GM12878 (cell line): ENCODE measurements at regions not wholly inside any gene's neighbourhood (a gene's known extent, or its start where the extent isn't known, plus 50 kb on each side); places are given as distances from the start of the nearest gene placed in this dataset.

Source experiments
- FOXK2 ChIP-seq: fragments of 450-650 bp; IDR thresholded peaks from 2 replicates; pipeline ENCODE4 v1.6.1; 2017; ENCODE audit warnings: mild to moderate bottlenecking, moderate library complexity
- PAX5 ChIP-seq: IDR thresholded peaks from 2 replicates; pipeline ENCODE4 v1.6.1; 2011; ENCODE audit warnings: low read depth, low read length, borderline replicate concordance
- ZNF207 ChIP-seq: fragments of 450-650 bp; IDR thresholded peaks from 2 replicates; pipeline ENCODE4 v1.6.1; 2014; ENCODE audit warnings: antibody characterized with exemption, mild to moderate bottlenecking, borderline replicate concordance
- TF ChIP-seq, protein P1 (sequence below): fragments of 450-650 bp; IDR thresholded peaks from 2 replicates; pipeline ENCODE4 v1.6.1; 2017; ENCODE audit warnings: antibody characterized with exemption, mild to moderate bottlenecking, moderate library complexity
- TF ChIP-seq, protein P2 (sequence below): fragments of 450-650 bp; IDR thresholded peaks from 2 replicates; pipeline ENCODE4 v1.6.1; 2017; ENCODE audit warnings: mild to moderate bottlenecking, moderate library complexity
- TF ChIP-seq, protein P3 (sequence below), 3 experiments: IDR thresholded peaks in 2 of 3; conservative IDR thresholded peaks in 1 of 3; 2 replicates each; pipeline ENCODE4 v1.5.1; 2011; ENCODE audit warnings: low read depth in 3 of 3, low read length in 3 of 3, mild to moderate bottlenecking in 3 of 3, control low read depth in 2 of 3, moderate library complexity in 2 of 3, inconsistent platforms in 1 of 3, mixed read lengths in 1 of 3; ENCODE audit not compliant: control insufficient read depth in 2 of 3, insufficient read depth in 1 of 3; ENCODE audit errors: extremely low read depth in 1 of 3
- TF ChIP-seq, protein P4 (sequence below): IDR thresholded peaks from 2 replicates; pipeline ENCODE4 v1.6.1; 2011; ENCODE audit warnings: low read depth, low read length, improper control_type of control experiment, borderline replicate concordance

DNA sequence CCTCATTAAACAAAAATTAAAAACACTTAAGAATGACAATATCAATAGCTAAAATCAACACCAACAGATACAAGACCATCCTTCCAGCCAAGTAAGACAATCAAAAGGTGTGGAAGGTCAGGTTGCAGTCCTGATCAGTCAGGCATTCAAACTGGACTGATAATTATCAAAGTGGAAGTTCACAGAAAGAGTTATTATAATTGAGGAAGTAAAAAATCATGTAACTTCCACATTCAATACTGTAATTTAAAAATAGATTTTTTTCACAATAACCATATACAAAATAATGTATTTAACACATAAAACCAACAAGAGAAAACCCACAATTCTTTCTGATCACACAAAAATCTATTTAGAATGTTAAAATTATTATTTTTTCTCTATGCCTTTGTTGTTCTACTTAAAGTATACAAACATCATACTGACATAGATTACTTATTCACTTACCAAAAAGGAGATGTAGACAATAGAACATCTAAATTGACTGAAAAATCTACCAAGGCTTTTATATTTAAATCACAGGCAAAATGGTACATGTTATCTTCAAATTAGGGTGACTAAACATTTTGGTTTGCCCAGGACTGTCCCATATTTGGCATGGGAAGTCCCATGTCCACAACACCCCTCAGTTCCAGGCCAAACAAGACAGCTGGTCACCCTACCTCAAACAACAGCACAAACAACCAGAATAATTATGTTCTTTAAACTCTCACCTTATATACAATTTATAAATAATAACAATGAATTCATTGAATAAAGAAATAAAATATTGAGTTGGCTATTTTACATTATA is 142.5 kb upstream of the SLC24A2 start:
- TF ChIP-seq ZNF207 (no peak), FOXK2 (no peak), PAX5 (no peak)
- TF ChIP-seq, protein P1, sequence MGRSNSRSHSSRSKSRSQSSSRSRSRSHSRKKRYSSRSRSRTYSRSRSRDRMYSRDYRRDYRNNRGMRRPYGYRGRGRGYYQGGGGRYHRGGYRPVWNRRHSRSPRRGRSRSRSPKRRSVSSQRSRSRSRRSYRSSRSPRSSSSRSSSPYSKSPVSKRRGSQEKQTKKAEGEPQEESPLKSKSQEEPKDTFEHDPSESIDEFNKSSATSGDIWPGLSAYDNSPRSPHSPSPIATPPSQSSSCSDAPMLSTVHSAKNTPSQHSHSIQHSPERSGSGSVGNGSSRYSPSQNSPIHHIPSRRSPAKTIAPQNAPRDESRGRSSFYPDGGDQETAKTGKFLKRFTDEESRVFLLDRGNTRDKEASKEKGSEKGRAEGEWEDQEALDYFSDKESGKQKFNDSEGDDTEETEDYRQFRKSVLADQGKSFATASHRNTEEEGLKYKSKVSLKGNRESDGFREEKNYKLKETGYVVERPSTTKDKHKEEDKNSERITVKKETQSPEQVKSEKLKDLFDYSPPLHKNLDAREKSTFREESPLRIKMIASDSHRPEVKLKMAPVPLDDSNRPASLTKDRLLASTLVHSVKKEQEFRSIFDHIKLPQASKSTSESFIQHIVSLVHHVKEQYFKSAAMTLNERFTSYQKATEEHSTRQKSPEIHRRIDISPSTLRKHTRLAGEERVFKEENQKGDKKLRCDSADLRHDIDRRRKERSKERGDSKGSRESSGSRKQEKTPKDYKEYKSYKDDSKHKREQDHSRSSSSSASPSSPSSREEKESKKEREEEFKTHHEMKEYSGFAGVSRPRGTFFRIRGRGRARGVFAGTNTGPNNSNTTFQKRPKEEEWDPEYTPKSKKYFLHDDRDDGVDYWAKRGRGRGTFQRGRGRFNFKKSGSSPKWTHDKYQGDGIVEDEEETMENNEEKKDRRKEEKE = no peak
- TF ChIP-seq, protein P2, sequence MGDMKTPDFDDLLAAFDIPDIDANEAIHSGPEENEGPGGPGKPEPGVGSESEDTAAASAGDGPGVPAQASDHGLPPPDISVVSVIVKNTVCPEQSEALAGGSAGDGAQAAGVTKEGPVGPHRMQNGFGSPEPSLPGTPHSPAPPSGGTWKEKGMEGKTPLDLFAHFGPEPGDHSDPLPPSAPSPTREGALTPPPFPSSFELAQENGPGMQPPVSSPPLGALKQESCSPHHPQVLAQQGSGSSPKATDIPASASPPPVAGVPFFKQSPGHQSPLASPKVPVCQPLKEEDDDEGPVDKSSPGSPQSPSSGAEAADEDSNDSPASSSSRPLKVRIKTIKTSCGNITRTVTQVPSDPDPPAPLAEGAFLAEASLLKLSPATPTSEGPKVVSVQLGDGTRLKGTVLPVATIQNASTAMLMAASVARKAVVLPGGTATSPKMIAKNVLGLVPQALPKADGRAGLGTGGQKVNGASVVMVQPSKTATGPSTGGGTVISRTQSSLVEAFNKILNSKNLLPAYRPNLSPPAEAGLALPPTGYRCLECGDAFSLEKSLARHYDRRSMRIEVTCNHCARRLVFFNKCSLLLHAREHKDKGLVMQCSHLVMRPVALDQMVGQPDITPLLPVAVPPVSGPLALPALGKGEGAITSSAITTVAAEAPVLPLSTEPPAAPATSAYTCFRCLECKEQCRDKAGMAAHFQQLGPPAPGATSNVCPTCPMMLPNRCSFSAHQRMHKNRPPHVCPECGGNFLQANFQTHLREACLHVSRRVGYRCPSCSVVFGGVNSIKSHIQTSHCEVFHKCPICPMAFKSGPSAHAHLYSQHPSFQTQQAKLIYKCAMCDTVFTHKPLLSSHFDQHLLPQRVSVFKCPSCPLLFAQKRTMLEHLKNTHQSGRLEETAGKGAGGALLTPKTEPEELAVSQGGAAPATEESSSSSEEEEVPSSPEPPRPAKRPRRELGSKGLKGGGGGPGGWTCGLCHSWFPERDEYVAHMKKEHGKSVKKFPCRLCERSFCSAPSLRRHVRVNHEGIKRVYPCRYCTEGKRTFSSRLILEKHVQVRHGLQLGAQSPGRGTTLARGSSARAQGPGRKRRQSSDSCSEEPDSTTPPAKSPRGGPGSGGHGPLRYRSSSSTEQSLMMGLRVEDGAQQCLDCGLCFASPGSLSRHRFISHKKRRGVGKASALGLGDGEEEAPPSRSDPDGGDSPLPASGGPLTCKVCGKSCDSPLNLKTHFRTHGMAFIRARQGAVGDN = no peak
- TF ChIP-seq, protein P3, sequence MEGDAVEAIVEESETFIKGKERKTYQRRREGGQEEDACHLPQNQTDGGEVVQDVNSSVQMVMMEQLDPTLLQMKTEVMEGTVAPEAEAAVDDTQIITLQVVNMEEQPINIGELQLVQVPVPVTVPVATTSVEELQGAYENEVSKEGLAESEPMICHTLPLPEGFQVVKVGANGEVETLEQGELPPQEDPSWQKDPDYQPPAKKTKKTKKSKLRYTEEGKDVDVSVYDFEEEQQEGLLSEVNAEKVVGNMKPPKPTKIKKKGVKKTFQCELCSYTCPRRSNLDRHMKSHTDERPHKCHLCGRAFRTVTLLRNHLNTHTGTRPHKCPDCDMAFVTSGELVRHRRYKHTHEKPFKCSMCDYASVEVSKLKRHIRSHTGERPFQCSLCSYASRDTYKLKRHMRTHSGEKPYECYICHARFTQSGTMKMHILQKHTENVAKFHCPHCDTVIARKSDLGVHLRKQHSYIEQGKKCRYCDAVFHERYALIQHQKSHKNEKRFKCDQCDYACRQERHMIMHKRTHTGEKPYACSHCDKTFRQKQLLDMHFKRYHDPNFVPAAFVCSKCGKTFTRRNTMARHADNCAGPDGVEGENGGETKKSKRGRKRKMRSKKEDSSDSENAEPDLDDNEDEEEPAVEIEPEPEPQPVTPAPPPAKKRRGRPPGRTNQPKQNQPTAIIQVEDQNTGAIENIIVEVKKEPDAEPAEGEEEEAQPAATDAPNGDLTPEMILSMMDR (IDR thresholded peaks at IDR 0.05 in 2 of 3, conservative IDR thresholded peaks at IDR 0.05 in 1 of 3; ENCODE audit: control insufficient read depth in 2 of 3, extremely low read depth in 1 of 3, insufficient read depth in 1 of 3, low read depth in 3 of 3, low read length in 3 of 3) = no peak
- TF ChIP-seq, protein P4, sequence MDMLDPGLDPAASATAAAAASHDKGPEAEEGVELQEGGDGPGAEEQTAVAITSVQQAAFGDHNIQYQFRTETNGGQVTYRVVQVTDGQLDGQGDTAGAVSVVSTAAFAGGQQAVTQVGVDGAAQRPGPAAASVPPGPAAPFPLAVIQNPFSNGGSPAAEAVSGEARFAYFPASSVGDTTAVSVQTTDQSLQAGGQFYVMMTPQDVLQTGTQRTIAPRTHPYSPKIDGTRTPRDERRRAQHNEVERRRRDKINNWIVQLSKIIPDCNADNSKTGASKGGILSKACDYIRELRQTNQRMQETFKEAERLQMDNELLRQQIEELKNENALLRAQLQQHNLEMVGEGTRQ = no peak
